ENCODE measurements at regions not wholly inside any gene's neighbourhood (a gene's known extent, or its start where the extent isn't known, plus 50 kb on each side); places are given as distances from the start of the nearest gene placed in this dataset.

- TF ChIP-seq CTCF (IDR thresholded peaks at IDR 0.05; ENCODE audit: low read depth, low read length): no peak
- no peak for TF ChIP-seq POLR2A (IDR thresholded peaks at IDR 0.05; ENCODE audit: extremely low read depth, insufficient read length)
- no peak for TF ChIP-seq MYC (IDR thresholded peaks at IDR 0.05; ENCODE audit: low read depth, low read length)
- TF ChIP-seq, protein P1, sequence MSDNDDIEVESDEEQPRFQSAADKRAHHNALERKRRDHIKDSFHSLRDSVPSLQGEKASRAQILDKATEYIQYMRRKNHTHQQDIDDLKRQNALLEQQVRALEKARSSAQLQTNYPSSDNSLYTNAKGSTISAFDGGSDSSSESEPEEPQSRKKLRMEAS (IDR thresholded peaks at IDR 0.05; ENCODE audit: low read depth, low read length): no peak
Observed at GRCh38 chr2:123035541-123035940, 989.5 kb upstream of the CNTNAP5 start.
